ENCODE measurements at regions not wholly inside any gene's neighbourhood (a gene's known extent, or its start where the extent isn't known, plus 50 kb on each side); places are given as distances from the start of the nearest gene placed in this dataset.

DNA sequence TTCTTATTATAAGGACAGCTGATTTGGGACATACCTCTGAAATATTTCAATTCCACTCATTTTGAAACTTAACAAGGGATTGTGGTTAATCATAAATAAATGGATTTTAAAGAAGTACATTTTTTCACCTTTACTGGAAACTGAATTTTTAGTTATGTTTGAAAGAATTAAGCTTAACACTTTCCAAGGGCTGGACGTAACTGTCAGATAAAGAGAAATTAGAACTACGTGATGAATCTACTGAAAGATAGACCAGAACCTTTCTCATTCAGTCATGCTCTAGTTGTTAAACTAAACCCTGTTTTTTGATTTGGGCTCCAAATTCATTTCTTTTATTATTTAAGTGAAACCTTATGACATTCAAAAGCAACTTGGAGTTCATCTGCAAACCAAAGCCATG, 1892.1 kb upstream of the SEL1L start:
- Histone ChIP-seq H2AFZ (ENCODE audit: low read depth, low read length) (no peak overlapping the region), H3K9ac (ENCODE audit: low read depth, low read length) (no peak overlapping the region), H3K9me3 (ENCODE audit: insufficient read depth, low read length, severe bottlenecking) (no peaks in the 10 kb centered on the region), H3K4me3 (ENCODE audit: low read depth in 1 of 2, low read length in 2 of 2) (no peak overlapping the region), H3K4me2 (ENCODE audit: insufficient read depth, low read length) (no peak overlapping the region), H3K27me3 (ENCODE audit: insufficient read depth, low read length, poor library complexity) (no peaks in the 10 kb centered on the region), H3K4me1 (ENCODE audit: insufficient read depth, low read length) (no peaks in the 10 kb centered on the region), H3K79me2 (ENCODE audit: insufficient read depth, low read length) (no peaks in the 10 kb centered on the region), H3K36me3 (ENCODE audit: insufficient read depth, low read length) (no peaks in the 10 kb centered on the region), H4K20me1 (ENCODE audit: insufficient read depth, low read length) (no peaks in the 10 kb centered on the region), H3K27ac (ENCODE audit: low read length) (no peak overlapping the region)
- TF ChIP-seq CTCF (IDR thresholded peaks at IDR 0.05; ENCODE audit: borderline replicate concordance, extremely low read depth, low read length, poor library complexity, severe bottlenecking) (no peak), EZH2 (IDR thresholded peaks at IDR 0.05; ENCODE audit: borderline replicate concordance, low read depth, low read length, severe bottlenecking) (no peak)
- DNase-seq: no peak
- ATAC-seq (ENCODE audit: insufficient read depth, low read depth): no peak

- Histone ChIP-seq H3K9me3 (ENCODE audit: insufficient read depth, low read length, severe bottlenecking) (no peaks in the 10 kb centered on the region), H3K36me3 (ENCODE audit: insufficient read depth, low read length) (no peaks in the 10 kb centered on the region), H3K79me2 (ENCODE audit: insufficient read depth, low read length) (no peaks in the 10 kb centered on the region), H4K20me1 (ENCODE audit: insufficient read depth, low read length) (no peaks in the 10 kb centered on the region), H3K4me3 (ENCODE audit: low read depth in 1 of 2, low read length in 2 of 2) (no peak overlapping the region), H2AFZ (ENCODE audit: low read depth, low read length) (no peak overlapping the region), H3K27ac (ENCODE audit: low read length) (no peak overlapping the region), H3K4me2 (ENCODE audit: insufficient read depth, low read length) (no peak overlapping the region), H3K9ac (ENCODE audit: low read depth, low read length) (no peak overlapping the region), H3K4me1 (ENCODE audit: insufficient read depth, low read length) (no peaks in the 10 kb centered on the region), H3K27me3 (ENCODE audit: insufficient read depth, low read length, poor library complexity) (no peaks in the 10 kb centered on the region)
- no peak for DNase-seq
- no peak for TF ChIP-seq CTCF (IDR thresholded peaks at IDR 0.05; ENCODE audit: borderline replicate concordance, extremely low read depth, low read length, poor library complexity, severe bottlenecking)
- ATAC-seq (ENCODE audit: insufficient read depth, low read depth): no peak
These were observed 1900.0 kb upstream of the SEL1L start for GRCh38 chr14:83433618-83434017.

- H3K36me3 ChIP-seq (ENCODE audit: insufficient read depth, low read length): no peaks in the 10 kb centered on the region
- H3K4me3 ChIP-seq (ENCODE audit: low read depth in 1 of 2, low read length in 2 of 2): no peak overlapping the region
These were observed 1908.1 kb upstream of the SEL1L start for GRCh38 chr14:83441801-83442200.

More at GRCh38 chr14:83441801-83442200, 1908.1 kb upstream of the SEL1L start:
- Histone ChIP-seq H4K20me1 (ENCODE audit: insufficient read depth, low read length) (no peaks in the 10 kb centered on the region), H3K4me2 (ENCODE audit: insufficient read depth, low read length) (no peak overlapping the region), H3K9me3 (ENCODE audit: insufficient read depth, low read length, severe bottlenecking) (no peaks in the 10 kb centered on the region), H3K27ac (ENCODE audit: low read length) (no peak overlapping the region), H3K27me3 (ENCODE audit: insufficient read depth, low read length, poor library complexity) (no peaks in the 10 kb centered on the region), H2AFZ (ENCODE audit: low read depth, low read length) (no peak overlapping the region), H3K9ac (ENCODE audit: low read depth, low read length) (no peak overlapping the region), H3K4me1 (ENCODE audit: insufficient read depth, low read length) (no peaks in the 10 kb centered on the region), H3K79me2 (ENCODE audit: insufficient read depth, low read length) (no peaks in the 10 kb centered on the region)
- DNase-seq (no peak), ATAC-seq (ENCODE audit: insufficient read depth, low read depth) (no peak)
- TF ChIP-seq CTCF (IDR thresholded peaks at IDR 0.05; ENCODE audit: borderline replicate concordance, extremely low read depth, low read length, poor library complexity, severe bottlenecking): no peak
- TF ChIP-seq EZH2 (IDR thresholded peaks at IDR 0.05; ENCODE audit: borderline replicate concordance, low read depth, low read length, severe bottlenecking): no peak

Data from DND-41 (cell line).